NT2/D1 (cell line): ENCODE measurements at regions not wholly inside any gene's neighbourhood (a gene's known extent, or its start where the extent isn't known, plus 50 kb on each side); places are given as distances from the start of the nearest gene placed in this dataset.

ENCODE experiments used
- SUZ12 ChIP-seq: IDR thresholded peaks from 2 replicates; pipeline ENCODE4 v1.6.1; 2011; ENCODE audit not compliant: insufficient read length, insufficient read depth; ENCODE audit errors: extremely low read depth
- YY1 ChIP-seq: IDR thresholded peaks from 2 replicates; pipeline ENCODE4 v1.6.1; 2011; ENCODE audit not compliant: insufficient read length, insufficient read depth

GRCh38 chr2:181141676-181142075, 161.3 kb downstream of the UBE2E3 start:
- TF ChIP-seq YY1 (no peak), SUZ12 (no peak)
